ENCODE measurements at regions not wholly inside any gene's neighbourhood (a gene's known extent, or its start where the extent isn't known, plus 50 kb on each side); places are given as distances from the start of the nearest gene placed in this dataset.

GRCh38 chr9:14031810-14032209 is 282.1 kb downstream of the NFIB start:
- in situ Hi-C loops (cut with HindIII; ENCODE audit: low sequenced_read_pairs), result no loop called here

GRCh38 chr9:14031060-14031414 is 282.9 kb downstream of the NFIB start:
- in situ Hi-C loops (cut with HindIII; ENCODE audit: low sequenced_read_pairs), result no loop called here

- in situ Hi-C loops (cut with HindIII; ENCODE audit: low sequenced_read_pairs), result no loop called here
These were observed 283.4 kb downstream of the NFIB start for GRCh38 chr9:14030375-14031059.

- in situ Hi-C loops (cut with HindIII; ENCODE audit: low sequenced_read_pairs), result no loop called here
These were observed 284.1 kb downstream of the NFIB start for GRCh38 chr9:14029806-14030374.

- in situ Hi-C loops (cut with HindIII; ENCODE audit: low sequenced_read_pairs), result no loop called here
These were observed 286.7 kb downstream of the NFIB start for GRCh38 chr9:14027116-14027800.

GRCh38 chr9:14025741-14026140 is 288.2 kb downstream of the NFIB start:
- in situ Hi-C loops (cut with HindIII; ENCODE audit: low sequenced_read_pairs), result no loop called here

- in situ Hi-C loops (cut with HindIII; ENCODE audit: low sequenced_read_pairs), result loop anchor here (5.0 kb wide), 1 partner anchor 86 kb away; no protein-coding TSS in a partner anchor
These were observed 290.7 kb downstream of the NFIB start for GRCh38 chr9:14023285-14023684.

GRCh38 chr9:14021871-14022525 is 291.9 kb downstream of the NFIB start:
- in situ Hi-C loops (cut with HindIII; ENCODE audit: low sequenced_read_pairs), result loop anchor here (5.0 kb wide), 1 partner anchor 85 kb away; no protein-coding TSS in a partner anchor

- in situ Hi-C loops (cut with HindIII; ENCODE audit: low sequenced_read_pairs), result no loop called here
These were observed 295.9 kb downstream of the NFIB start for GRCh38 chr9:14018081-14018480.

- in situ Hi-C loops (cut with HindIII; ENCODE audit: low sequenced_read_pairs), result no loop called here
These were observed 299.2 kb downstream of the NFIB start for GRCh38 chr9:14014744-14015143.

GRCh38 chr9:14014218-14014617 is 299.7 kb downstream of the NFIB start:
- in situ Hi-C loops (cut with HindIII; ENCODE audit: low sequenced_read_pairs), result no loop called here

GRCh38 chr9:14011799-14012560 is 302.0 kb downstream of the NFIB start:
- in situ Hi-C loops (cut with HindIII; ENCODE audit: low sequenced_read_pairs), result no loop called here

GRCh38 chr9:14007190-14007769 is 306.7 kb downstream of the NFIB start:
- in situ Hi-C loops (cut with HindIII; ENCODE audit: low sequenced_read_pairs), result no loop called here

GRCh38 chr9:14006386-14007187 is 307.4 kb downstream of the NFIB start:
- in situ Hi-C loops (cut with HindIII; ENCODE audit: low sequenced_read_pairs), result no loop called here

- in situ Hi-C loops (cut with HindIII; ENCODE audit: low sequenced_read_pairs), result no loop called here
These were observed 309.8 kb downstream of the NFIB start for GRCh38 chr9:14004110-14004509.

- in situ Hi-C loops (cut with HindIII; ENCODE audit: low sequenced_read_pairs), result no loop called here
These were observed 319.7 kb downstream of the NFIB start for GRCh38 chr9:13994240-13994639.

GRCh38 chr9:13993632-13994185 is 320.2 kb downstream of the NFIB start:
- in situ Hi-C loops (cut with HindIII; ENCODE audit: low sequenced_read_pairs), result no loop called here

GRCh38 chr9:13992138-13993088 is 321.5 kb downstream of the NFIB start:
- in situ Hi-C loops (cut with HindIII; ENCODE audit: low sequenced_read_pairs), result no loop called here
